Caco-2 (cell line): ENCODE measurements at regions not wholly inside any gene's neighbourhood (a gene's known extent, or its start where the extent isn't known, plus 50 kb on each side); places are given as distances from the start of the nearest gene placed in this dataset.

Experiments
- BruUV-seq: library from RNA; stranded (reverse); fragments of 400-500 nt; replicated peaks from 2 replicates; lab custom pipeline; 2021; lab: Mats Ljungman, UMichigan
- CTCF ChIA-PET: fragments of 300-600 bp; sonication (Branson Sonifier 250); formaldehyde crosslinking; loops from one replicate; lab custom pipeline; 2022; ENCODE audit warnings: antibody characterized with exemption; lab: Charles Lee
- POLR2A ChIA-PET: fragments of 300-600 bp; sonication (Branson Sonifier 250); formaldehyde crosslinking; loops from one replicate; lab custom pipeline; 2022; ENCODE audit warnings: antibody characterized with exemption; lab: Charles Lee
- DNase-seq, 2 experiments: peaks; one replicate each; pipeline versions ENCODE4 v3.0.0 to v3.0.0-alpha.2; 2020 to 2022
- H3K27me3 ChIP-seq: replicated peaks from 2 replicates; pipeline ENCODE4 v1.6.0; 2011; ENCODE audit warnings: low read length; ENCODE audit not compliant: control insufficient read depth, insufficient read depth
- H3K36me3 ChIP-seq: 2 replicates; pipeline ENCODE4 v1.5.1; 2011; ENCODE audit warnings: low read length; ENCODE audit not compliant: control insufficient read depth, insufficient read depth
- H3K4me1 ChIP-seq: fragments of 250-450 bp; sonication (Bioruptor Pico); 2 replicates; pipeline ENCODE4 v1.5.1; 2020; ENCODE audit warnings: mild to moderate bottlenecking
- H3K4me3 ChIP-seq: 2 replicates; pipeline ENCODE4 v1.5.1; 2011; ENCODE audit warnings: low read depth, mild to moderate bottlenecking, control low read depth, low read length
- H3K9me3 ChIP-seq: fragments of 250-450 bp; sonication (Bioruptor Pico); 2 replicates; pipeline ENCODE4 v1.5.1; 2020; ENCODE audit warnings: mild to moderate bottlenecking, moderate library complexity
- H3K27ac Mint-ChIP-seq: one replicate; pipeline ENCODE4 v1.8.0; 2022; ENCODE audit warnings: mixed read lengths; ENCODE audit not compliant: unreplicated experiment
- H3K27me3 Mint-ChIP-seq: one replicate; pipeline ENCODE4 v1.8.0; 2022; ENCODE audit warnings: mixed read lengths; ENCODE audit not compliant: insufficient read depth, unreplicated experiment
- H3K36me3 Mint-ChIP-seq: one replicate; pipeline ENCODE4 v1.8.0; 2022; ENCODE audit warnings: mild to moderate bottlenecking, mixed read lengths; ENCODE audit not compliant: insufficient read depth, unreplicated experiment
- H3K4me1 Mint-ChIP-seq: one replicate; pipeline ENCODE4 v1.8.0; 2022; ENCODE audit warnings: low read depth, mixed read lengths; ENCODE audit not compliant: unreplicated experiment
- H3K4me3 Mint-ChIP-seq: one replicate; pipeline ENCODE4 v1.8.0; 2022; ENCODE audit warnings: mild to moderate bottlenecking, moderate library complexity, mixed read lengths; ENCODE audit not compliant: unreplicated experiment
- H3K9me3 Mint-ChIP-seq: one replicate; pipeline ENCODE4 v1.8.0; 2022; ENCODE audit warnings: mixed read lengths; ENCODE audit not compliant: unreplicated experiment
- CTCF ChIP-seq, 2 experiments: fragments of 200-600 bp in 1 of 2; IDR thresholded peaks; 1 replicate in 1 of 2; 2 replicates in 1 of 2; pipeline versions ENCODE4 v1.5.1 to v1.8.0; 2011 to 2022; ENCODE audit warnings: antibody characterized with exemption in 1 of 2, control low read depth in 1 of 2, inconsistent platforms in 1 of 2, low read depth in 1 of 2, low read length in 1 of 2, mild to moderate bottlenecking in 1 of 2, moderate library complexity in 1 of 2; ENCODE audit not compliant: insufficient read depth in 1 of 2, severe bottlenecking in 1 of 2, unreplicated experiment in 1 of 2
- intact Hi-C: fragments of 100-400 bp; cut with micrococcal nuclease; formaldehyde crosslinking; loops from one replicate; pipeline ENCODE4 v1.10.0; 2022; ENCODE audit not compliant: unreplicated experiment

- no peak overlapping the region for H3K27ac Mint-ChIP-seq
- no peak overlapping the region for H3K4me3 Mint-ChIP-seq
- no peak for DNase-seq
- Histone ChIP-seq H3K4me3 (no peak overlapping the region), H3K9me3 (no peaks in the 10 kb centered on the region; the same call in 1 of the 2 replicates), H3K27me3 (no peaks in the 10 kb centered on the region), H3K36me3 (no peaks in the 10 kb centered on the region), H3K4me1 (peaks cover 12% of the 10 kb centered on the region)
- no peak for TF ChIP-seq CTCF (IDR thresholded peaks at IDR 0.05; ENCODE audit: insufficient read depth in 1 of 2, low read depth in 1 of 2, low read length in 1 of 2, severe bottlenecking in 1 of 2, unreplicated experiment in 1 of 2)
- POLR2A ChIA-PET, result no interaction called here
- intact Hi-C loops, result no loop called here
- H3K27me3 Mint-ChIP-seq, result no peaks in the 10 kb centered on the region
- BruUV-seq, result no TSS peak
- peaks cover 10% of the 10 kb centered on the region for H3K9me3 Mint-ChIP-seq
- H3K4me1 Mint-ChIP-seq, result peaks cover 9% of the 10 kb centered on the region
- no peaks in the 10 kb centered on the region for H3K36me3 Mint-ChIP-seq
- CTCF ChIA-PET, result interaction anchor here (0.7 kb wide), 1 partner anchor 230 kb away, joined by 4 read pairs; no protein-coding TSS in a partner anchor
Observed at GRCh38 chr18:11322716-11323115, 173.3 kb upstream of the PIEZO2 start.

GRCh38 chr18:11322006-11322405 lies 172.6 kb upstream of the PIEZO2 start:
- no peak overlapping the region for H3K4me3 ChIP-seq
- H3K9me3 ChIP-seq, result no peaks in the 10 kb centered on the region; the same call in 1 of the 2 replicates
- no peaks in the 10 kb centered on the region for H3K36me3 ChIP-seq
- ChIA-PET CTCF (interaction anchor here (0.7 kb wide), 1 partner anchor 231 kb away, joined by 4 read pairs; no protein-coding TSS in a partner anchor), POLR2A (no interaction called here)
- H3K27me3 ChIP-seq, result no peaks in the 10 kb centered on the region
- no peaks in the 10 kb centered on the region for H3K27me3 Mint-ChIP-seq
- H3K9me3 Mint-ChIP-seq, result peaks cover 10% of the 10 kb centered on the region
- H3K27ac Mint-ChIP-seq, result no peak overlapping the region
- H3K4me1 Mint-ChIP-seq, result peaks cover 14% of the 10 kb centered on the region
- TF ChIP-seq CTCF (IDR thresholded peaks at IDR 0.05; ENCODE audit: insufficient read depth in 1 of 2, low read depth in 1 of 2, low read length in 1 of 2, severe bottlenecking in 1 of 2, unreplicated experiment in 1 of 2), result no peak
- no peaks in the 10 kb centered on the region for H3K36me3 Mint-ChIP-seq
- H3K4me1 ChIP-seq, result peaks cover 19% of the 10 kb centered on the region
- no peak for DNase-seq
- BruUV-seq, result no TSS peak
- intact Hi-C loops, result no loop called here
- no peak overlapping the region for H3K4me3 Mint-ChIP-seq

GRCh38 chr18:11320986-11321385 lies 171.6 kb upstream of the PIEZO2 start:
- no peak overlapping the region for H3K4me3 ChIP-seq
- no peaks in the 10 kb centered on the region; the same call in 1 of the 2 replicates for H3K9me3 ChIP-seq
- peaks cover 17% of the 10 kb centered on the region for H3K4me1 Mint-ChIP-seq
- H3K4me1 ChIP-seq, result peaks cover 21% of the 10 kb centered on the region
- ChIA-PET CTCF (no interaction called here), POLR2A (no interaction called here)
- H3K27me3 Mint-ChIP-seq, result no peaks in the 10 kb centered on the region
- intact Hi-C loops, result no loop called here
- no peak for TF ChIP-seq CTCF (IDR thresholded peaks at IDR 0.05; ENCODE audit: insufficient read depth in 1 of 2, low read depth in 1 of 2, low read length in 1 of 2, severe bottlenecking in 1 of 2, unreplicated experiment in 1 of 2)
- H3K27me3 ChIP-seq, result no peaks in the 10 kb centered on the region
- H3K36me3 ChIP-seq, result no peaks in the 10 kb centered on the region
- H3K27ac Mint-ChIP-seq, result no peak overlapping the region
- no TSS peak for BruUV-seq
- H3K4me3 Mint-ChIP-seq, result no peak overlapping the region
- no peak for DNase-seq
- H3K36me3 Mint-ChIP-seq, result no peaks in the 10 kb centered on the region
- H3K9me3 Mint-ChIP-seq, result peaks cover 16% of the 10 kb centered on the region
